OCI-LY7 (cell line): ENCODE measurements at regions not wholly inside any gene's neighbourhood (a gene's known extent, or its start where the extent isn't known, plus 50 kb on each side); places are given as distances from the start of the nearest gene placed in this dataset.

ENCODE experiments used
- CTCF ChIP-seq: fragments of 200-600 bp; sonication (generic); conservative IDR thresholded peaks from 2 replicates; pipeline ENCODE4 v1.5.1; 2014; ENCODE audit warnings: mild to moderate bottlenecking, antibody characterized with exemption, low read length, moderate library complexity, mixed read lengths
- EZH2phosphoT487 ChIP-seq: fragments of 200-600 bp; sonication (generic); IDR thresholded peaks from 2 replicates; pipeline ENCODE4 v1.6.1; 2018; ENCODE audit warnings: low read depth, borderline replicate concordance, mild to moderate bottlenecking, mixed run types, antibody characterized with exemption, low read length, moderate library complexity, mixed read lengths

GRCh38 chr3:57001356-57001755, 59.1 kb upstream of the SPATA12 start:
- no peak for TF ChIP-seq CTCF
- TF ChIP-seq EZH2phosphoT487 = no peak
